Stimulated activated naive CD4-positive, alpha-beta T cell treated with Interleukin-2 at 50 U/mL for 16 hours (primary cell): ENCODE measurements at regions not wholly inside any gene's neighbourhood (a gene's known extent, or its start where the extent isn't known, plus 50 kb on each side); places are given as distances from the start of the nearest gene placed in this dataset.
"Not testable (repeated sequence)": the region's sequence is repeated elsewhere in the genome, so short reads cannot be mapped to it uniquely, and the experiment has no call there.

ENCODE experiments used
- DNase-seq: peaks from one replicate; lab custom pipeline; 2025; lab: John Stamatoyannopoulos, UW

- DNase-seq: no peak
Observed at GRCh38 chr6:85357651-85358050, 92.2 kb upstream of the NT5E start.

- DNase-seq: not testable (repeated sequence)
Observed at GRCh38 chr6:85356743-85357142, 93.1 kb upstream of the NT5E start.

- no peak for DNase-seq
Observed at GRCh38 chr6:85355816-85356215, 94.1 kb upstream of the NT5E start.

GRCh38 chr6:85354761-85355618 lies 94.9 kb upstream of the NT5E start:
- DNase-seq: peak; percentile 12

DNA sequence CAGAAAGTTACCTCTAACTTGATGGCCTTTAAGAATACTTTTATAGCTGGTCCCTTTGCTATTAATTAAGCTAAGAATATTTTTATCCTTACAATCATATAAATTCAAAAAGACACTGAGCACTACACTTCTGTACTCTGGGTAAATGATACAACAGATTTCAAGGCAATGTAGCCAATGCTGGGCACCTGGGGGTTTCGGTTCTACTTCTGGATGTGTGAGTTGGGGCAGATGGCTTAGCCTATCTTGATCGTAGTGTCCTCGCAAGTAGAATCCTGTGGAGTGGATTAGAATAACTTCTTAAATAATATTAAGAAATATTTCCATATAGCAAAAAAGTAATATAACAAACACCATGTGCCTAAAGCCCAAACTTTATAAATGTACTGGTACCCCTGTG lies 96.9 kb upstream of the NT5E start:
- no peak for DNase-seq

DNA sequence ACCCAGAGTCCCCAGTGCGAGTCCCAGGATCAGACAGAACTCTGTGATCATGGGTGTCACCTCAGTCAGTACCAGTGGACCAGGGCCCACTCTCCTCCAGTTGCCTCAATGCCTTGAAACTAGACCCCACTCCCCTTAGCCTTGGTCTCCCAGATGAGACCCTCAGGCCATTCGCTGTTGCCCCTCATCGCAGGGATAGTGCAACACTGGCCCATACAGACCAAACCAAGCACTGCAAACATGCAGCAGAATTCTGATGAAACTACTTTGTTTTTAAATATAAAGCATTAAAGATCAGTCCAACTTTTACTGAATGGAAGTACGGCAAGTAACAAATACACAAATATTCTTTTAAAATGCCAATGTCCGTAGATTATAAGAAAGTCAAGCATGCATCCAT lies 101.2 kb upstream of the NT5E start:
- DNase-seq: no peak

GRCh38 chr6:85347812-85348211 lies 102.1 kb upstream of the NT5E start:
- DNase-seq: no peak

- no peak for DNase-seq
Observed at GRCh38 chr6:85346196-85346595, 103.7 kb upstream of the NT5E start.

DNA sequence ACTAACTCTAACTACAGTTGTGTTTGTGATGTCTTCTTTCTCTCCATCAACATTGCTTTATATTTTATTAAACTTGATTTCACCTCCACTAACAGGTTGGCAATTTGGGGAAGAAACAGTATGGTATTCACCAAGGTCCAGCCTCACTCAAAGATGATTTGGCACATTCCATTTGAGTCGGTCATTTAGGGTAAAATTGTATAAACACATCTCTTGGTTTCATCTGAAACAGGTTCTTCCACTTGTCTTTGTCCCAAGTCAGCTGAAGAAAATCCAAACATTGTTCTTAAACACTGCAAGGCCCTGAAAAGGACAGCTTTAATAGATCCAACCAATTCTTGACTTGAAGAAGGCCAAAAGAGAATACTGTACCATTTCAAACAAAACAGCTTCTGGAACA lies 104.9 kb upstream of the NT5E start:
- no peak for DNase-seq

DNA sequence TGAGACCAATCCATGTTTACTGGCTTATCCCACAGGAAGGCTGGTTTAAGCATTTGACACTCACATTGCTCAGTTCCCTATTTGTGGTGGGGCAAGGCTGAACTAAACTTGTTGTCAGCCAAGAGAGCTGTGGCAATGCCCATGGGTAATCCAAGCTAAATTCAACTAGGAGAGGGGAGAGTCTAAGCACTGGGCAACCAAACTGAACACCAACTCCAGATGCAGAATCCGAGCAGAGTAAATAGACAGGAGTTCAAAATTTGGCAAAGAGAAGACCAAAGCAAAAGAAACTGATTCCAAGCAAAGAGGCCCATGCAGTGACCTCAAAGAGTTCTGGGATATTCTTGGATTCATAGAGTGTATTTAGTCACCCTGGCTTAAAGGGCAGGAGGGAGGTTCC lies 106.5 kb upstream of the NT5E start:
- DNase-seq: no peak

- no peak for DNase-seq
Observed at GRCh38 chr6:85329196-85329595, 120.7 kb upstream of the NT5E start.

DNA sequence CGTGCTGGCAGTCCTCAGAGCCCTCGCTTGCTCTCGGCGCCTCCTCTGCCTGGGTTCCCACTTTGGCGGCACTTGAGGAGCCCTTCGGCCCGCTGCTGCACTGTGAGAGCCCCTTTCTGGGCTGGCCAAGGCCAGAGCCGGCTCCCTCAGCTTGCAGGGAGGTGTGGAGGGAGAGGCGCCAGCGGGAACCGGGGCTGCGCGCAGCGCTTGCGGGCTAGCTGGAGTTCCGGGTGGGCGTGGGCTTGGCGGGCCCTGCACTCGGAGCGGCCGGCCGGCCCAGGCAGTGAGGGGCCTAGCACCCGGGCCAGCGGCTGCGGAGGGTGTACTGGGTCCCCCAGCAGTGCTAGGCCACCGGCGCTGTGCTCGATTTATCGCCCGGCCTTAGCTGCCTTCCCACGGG lies 124.1 kb upstream of the NT5E start:
- not testable (repeated sequence) for DNase-seq

DNA sequence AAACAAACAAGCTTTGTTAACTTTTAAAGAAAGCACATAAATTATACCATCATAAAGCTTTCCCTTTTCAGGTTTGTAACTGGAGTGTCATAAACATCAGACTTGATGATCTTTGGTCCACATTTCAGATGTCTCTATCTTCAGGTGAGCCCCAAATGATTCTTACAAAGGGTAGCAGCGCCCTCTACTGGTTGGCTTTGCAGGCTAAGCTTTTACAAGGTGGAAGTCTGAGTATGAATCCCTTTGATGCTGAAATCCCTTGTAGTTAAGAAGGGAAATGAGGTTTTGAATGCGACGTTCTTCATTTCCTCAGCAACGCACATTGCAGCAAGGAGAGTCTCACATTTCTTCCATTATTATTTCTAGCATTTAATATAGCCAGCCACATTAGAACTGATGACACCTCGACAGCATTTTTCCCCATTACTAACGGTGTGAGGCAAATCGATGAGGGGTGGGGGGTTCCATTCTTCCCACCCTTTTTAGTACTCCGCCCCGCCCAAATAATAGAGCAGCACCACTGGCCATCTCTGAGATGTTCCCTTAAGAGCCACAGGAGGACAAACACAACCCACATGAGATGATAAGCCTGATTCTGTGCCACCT lies 126.3 kb upstream of the NT5E start:
- DNase-seq: peak; percentile 31

GRCh38 chr6:85322446-85323105 lies 127.3 kb upstream of the NT5E start:
- DNase-seq: no peak

GRCh38 chr6:85321906-85322305 lies 128.0 kb upstream of the NT5E start:
- DNase-seq: no peak

GRCh38 chr6:85314586-85314985 lies 135.3 kb upstream of the NT5E start:
- no peak for DNase-seq

GRCh38 chr6:85300581-85300980 lies 149.3 kb upstream of the NT5E start:
- DNase-seq: no peak

DNA sequence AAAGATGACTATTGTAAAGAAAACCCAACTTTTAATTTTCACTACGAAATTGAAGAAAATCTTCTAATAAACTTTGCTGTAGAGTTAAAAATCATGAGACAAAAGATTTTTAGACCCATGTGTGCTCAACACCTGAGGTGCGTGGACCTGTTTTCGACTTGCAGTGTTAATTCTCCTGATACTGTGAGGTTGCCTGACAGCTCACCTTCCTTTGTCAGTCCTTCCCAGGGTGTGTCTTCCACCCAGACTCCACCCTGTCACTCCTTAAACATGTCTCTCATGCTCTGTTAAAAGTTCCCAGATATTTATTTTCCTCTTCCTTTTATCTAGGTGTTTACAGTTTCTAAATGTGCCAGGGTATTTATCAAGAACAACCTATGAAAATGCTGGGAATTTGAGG lies 151.3 kb upstream of the NT5E start:
- DNase-seq: no peak

- no peak for DNase-seq
Observed at GRCh38 chr6:85291326-85291725, 158.6 kb upstream of the NT5E start.

- no peak for DNase-seq
Observed at GRCh38 chr6:85287654-85288053, 162.2 kb upstream of the NT5E start.

- no peak for DNase-seq
Observed at GRCh38 chr6:85287158-85287557, 162.7 kb upstream of the NT5E start.

- not testable (repeated sequence) for DNase-seq
Observed at GRCh38 chr6:85286507-85286906, 163.4 kb upstream of the NT5E start.

DNA sequence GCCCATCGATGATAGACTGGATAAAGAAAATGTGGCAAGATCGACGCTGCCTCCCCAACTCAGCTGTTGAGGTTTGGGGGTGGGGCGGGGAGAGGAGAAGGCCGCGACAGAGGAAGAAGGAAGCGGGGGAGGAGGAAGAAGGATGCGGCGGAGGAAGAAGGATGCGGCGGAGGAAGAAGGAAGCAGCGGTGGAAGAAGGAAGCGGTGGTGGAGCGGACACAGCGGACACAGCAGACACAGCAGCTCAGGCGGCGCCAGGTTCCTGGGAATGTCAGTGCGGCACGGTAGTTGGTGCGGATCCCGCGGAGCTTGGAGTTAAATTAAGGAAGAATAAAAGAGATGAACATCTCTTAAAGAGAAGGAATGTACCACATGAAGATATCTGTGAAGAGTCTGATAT lies 163.9 kb upstream of the NT5E start:
- no peak for DNase-seq
